GM19468 (cell line): ENCODE measurements at regions not wholly inside any gene's neighbourhood (a gene's known extent, or its start where the extent isn't known, plus 50 kb on each side); places are given as distances from the start of the nearest gene placed in this dataset.

Experiments
- ATAC-seq: cut with Tn5 transposase; IDR thresholded peaks from one replicate; pipeline ENCODE4 v1.9.1; 2021; ENCODE audit warnings: mild to moderate bottlenecking, moderate library complexity, moderate number of reproducible peaks; ENCODE audit not compliant: unreplicated experiment; ENCODE audit errors: extremely low read depth

DNA sequence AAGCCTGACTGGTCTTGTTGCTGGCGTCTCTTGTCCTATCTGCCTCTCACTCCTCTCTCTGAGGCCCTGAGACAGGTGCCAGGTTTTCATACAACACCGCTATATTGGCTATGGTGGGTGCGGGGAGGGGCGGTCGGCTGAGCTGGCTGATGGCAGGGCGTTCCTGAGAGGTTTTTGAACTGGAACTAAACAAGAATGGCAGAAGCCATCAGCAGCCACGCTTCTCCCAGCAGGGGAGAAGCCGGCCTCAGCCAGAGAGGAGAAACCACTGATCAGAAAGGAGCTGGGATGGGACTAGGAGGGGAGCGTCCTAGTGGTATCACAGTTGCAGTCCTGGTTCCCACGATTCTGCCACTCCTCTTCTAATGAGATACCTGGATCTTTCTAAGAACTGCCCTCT, 89.9 kb upstream of the PRR23E start:
- ATAC-seq, result no peak

DNA sequence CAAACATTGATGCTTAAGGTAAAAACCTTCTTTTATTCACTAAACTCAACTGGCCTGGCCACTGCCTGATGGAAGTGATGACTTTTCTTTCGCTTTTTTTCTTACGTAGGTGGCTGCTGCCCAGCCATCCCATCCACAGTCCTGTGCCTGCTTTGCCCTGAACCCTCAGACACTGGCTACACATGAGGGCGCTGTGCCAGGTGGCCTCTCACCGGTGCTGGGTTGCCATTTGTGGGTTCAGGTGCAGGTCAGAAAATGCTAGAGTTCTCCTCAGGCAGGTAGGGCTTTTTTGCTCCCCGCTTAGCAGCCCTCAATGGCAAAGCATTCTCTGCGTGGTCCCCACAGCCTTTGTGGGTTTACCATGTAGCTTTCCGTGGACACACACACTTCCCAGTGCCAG, 88.3 kb upstream of the PRR23E start:
- ATAC-seq, result no peak

DNA sequence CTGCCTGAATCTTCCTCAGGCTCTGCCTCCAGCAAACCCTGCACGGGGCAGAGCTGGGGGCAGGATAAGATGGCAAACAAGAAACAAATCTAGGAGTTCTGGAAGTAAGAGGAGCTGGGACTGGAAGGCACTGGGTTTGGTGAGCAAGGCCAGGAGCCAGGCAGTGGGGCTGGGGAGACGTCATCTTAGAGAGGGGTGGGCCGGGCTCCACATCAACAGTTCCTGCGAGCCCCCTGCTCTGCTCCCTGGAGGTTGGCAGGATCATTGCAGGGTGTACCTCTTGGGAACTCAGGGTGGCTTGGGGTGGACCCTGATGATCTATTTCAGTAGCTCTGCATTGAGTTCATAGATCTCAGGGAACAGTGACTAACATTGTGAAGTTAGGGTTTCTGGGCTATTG, 87.3 kb upstream of the PRR23E start:
- ATAC-seq, result no peak

DNA sequence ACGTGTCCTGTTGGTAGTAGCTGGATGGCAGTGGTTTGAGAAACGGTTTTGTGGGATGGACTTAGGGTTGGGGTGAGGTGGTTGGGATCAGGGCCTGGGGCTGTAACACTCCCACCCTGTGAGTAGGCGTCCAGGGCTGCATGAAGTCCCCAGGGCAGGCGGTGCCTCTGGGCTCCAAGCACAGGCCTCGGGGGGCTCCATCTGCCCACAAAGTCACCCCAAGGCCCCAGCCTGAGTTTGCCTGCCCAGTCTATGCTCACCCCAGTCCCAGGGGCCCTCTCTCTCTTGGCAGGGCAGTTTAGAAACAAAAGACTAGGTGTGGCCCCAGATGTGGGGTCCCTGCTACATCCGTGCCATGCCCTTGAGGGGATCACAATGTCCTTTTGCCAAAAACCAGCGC, 86.9 kb upstream of the PRR23E start:
- no peak for ATAC-seq

DNA sequence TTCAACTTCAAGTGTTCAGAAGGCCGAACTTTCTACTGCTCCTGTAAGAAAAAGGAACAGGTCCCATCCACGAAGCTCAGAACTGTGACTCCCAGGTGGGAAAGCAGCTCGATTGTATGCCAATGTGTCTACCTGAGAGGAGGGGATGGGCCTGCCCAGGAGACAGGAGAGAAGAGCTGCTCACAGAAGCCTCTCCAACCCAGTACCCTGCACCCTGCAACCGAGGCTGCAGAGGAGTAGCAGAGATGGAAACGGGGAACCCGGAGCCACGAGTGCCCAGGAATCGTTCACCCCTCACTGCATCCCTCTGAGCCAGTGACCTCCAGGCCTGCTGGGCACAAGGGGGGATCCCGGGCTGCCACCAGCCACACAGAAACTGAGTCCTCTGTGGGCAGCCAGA, 86.5 kb upstream of the PRR23E start:
- no peak for ATAC-seq

DNA sequence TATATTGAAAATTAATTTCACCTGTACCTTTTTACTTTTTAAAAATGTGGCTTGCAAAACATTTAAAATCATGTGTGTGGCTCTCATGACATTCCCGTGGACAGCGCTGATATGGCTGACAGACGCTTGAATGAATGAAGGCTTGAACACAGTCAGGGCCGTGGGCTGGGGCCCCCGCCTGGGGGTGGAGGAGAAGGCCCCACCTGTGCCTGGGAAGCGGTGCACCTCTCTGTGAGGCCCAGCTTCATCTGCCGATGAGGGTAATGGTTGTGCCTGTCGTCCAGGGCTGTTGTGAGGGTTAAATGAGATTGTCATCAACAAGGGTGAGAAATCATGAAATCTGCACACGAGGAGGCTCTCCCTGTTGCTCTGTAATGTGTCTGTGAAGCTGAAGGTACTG, 85.9 kb upstream of the PRR23E start:
- ATAC-seq, result no peak

DNA sequence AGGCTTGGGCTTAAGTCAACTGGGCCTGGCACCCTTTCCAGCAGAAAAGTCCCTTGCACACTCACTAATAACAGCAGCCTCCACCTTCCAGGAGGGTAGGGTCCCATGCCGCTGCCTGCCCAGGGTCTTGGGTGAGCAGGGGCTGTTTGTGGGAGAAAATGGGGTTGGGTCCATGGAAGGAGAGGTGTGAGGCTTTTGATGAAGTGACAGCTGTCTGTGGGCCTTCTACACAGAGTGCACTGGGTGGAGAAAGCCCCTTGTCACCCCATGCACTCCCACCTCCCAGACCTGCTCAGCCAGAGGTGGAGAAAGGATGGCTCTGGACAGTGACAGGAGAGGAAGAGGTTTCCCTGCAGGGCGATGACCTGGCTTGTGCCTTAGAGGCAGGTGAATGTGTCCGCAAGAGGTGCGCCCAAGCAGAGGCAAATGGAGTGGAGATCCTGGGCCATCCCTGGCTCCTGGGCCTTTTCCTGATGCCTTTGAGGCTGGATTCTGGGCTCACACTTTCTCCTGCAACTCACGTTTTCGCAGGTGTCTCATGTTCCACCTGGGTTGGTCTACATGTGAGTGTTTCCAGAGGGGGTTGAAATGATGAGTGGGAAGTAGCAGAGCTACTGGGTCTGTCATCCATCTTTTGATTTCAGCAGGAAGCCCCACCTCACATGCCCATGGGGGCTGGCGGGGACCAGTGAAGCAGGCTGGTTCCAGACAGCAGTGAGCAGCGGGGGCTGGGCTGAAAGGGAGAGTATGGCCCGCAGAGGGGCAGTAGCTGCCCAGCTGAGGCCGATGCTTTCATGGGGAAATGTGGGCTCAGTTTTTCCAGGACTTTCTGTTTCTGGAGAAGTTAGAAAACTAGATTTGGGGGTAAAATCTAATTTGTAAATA, 85.2 kb upstream of the PRR23E start:
- no peak for ATAC-seq

DNA sequence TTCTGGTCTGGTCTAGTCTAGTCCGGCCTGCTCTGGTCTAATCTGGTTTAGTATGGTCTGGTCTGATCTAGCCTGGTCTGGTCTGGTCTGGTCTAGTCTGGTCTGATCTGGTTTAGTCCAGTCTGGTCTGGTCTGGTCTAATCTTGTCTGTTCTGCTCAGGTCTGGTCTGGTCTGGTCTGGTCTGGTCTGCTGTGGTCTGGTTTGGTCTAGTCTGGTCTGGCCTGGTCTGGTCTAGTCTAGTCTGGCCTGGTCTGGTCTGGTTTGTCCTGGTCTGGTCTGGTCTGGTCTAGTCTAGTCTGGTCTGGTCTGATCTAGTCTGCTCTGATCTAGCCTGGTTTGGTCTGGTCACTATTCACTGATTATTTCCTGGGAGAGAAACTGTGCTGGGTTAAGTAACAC, 84.1 kb upstream of the PRR23E start:
- no peak for ATAC-seq

DNA sequence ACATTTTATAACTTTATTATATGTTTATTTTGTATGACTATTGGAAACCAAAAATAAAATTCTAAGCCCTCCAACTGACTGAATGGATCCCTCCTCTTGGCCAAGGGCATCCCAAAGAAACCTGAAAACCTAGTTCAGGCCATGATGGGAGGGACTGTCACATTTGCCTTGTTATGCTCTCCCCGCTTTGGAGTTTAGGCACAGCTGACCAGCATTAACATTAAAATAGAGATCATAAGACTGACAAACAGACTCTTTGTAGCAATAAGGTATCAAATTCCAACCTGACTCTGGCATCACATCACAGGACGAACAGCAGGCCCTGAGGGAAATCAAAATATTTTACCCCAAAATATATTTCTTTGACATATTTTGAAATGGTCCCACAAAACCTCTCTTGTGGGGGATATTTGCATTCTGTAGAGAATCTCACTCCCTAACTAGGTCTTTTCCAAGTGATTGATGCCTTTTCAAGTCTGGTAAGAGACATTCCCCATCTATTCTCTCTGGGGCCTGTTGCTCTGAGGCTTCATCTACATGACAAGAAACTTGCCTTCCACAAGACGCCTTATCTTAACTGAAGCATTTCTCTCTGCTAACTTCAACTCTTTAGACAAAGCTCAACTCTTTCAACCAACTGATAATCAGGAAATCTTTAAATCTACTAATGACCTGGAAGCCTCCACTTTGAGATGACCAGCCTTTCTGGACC, 81.8 kb upstream of the PRR23E start:
- ATAC-seq, result no peak

DNA sequence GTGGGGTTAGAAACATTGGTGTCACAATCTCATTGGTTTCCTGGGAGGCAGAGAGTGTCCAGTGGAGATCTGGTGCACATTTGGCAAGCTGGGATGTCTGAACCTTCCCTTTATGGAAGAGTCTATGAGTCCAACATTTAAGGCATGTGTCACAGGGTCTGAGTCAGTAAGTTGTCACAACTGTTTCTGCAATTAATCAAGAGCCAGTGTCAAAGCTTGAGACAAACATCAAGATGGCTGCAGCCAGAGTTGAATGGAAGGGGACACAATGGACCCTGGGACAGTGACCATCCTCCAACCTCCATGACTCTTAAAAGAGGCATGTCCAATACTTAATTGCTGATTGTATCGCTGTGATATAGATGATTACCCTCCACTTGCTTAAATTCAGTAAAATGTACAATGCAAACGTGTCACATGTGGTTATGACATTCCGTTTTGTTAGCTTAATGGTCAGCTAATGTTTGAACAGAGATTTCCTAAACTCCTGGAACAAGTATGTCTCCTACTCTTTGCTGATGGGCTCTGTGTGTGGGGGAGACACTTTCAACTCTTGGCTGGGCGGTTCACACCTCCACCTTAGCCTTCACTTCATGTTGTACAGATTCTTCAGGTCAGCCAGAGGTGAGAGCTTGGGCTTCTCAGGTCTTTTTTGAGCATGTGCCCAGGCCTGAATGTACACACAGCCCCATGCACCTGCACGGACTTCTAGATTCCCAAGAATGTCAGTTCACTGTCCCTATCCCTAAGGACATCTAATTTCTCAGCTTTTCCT, 79.9 kb upstream of the PRR23E start:
- ATAC-seq, result no peak

DNA sequence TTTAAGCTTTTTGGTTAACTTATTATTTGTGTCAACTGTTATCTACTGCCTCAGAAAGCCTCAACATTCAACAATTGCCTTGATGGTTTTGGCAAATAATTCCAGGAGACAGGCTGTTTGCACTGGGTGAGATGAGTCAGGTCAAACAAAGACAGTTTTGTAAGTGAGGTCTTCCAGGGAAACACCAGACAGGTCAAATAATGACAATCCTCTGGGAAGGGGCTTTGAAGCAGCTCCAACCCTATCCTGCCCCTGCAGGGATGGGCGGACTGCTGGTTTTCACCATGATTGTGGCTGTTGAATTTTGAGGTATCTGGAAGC, 79.4 kb upstream of the PRR23E start:
- no peak for ATAC-seq

DNA sequence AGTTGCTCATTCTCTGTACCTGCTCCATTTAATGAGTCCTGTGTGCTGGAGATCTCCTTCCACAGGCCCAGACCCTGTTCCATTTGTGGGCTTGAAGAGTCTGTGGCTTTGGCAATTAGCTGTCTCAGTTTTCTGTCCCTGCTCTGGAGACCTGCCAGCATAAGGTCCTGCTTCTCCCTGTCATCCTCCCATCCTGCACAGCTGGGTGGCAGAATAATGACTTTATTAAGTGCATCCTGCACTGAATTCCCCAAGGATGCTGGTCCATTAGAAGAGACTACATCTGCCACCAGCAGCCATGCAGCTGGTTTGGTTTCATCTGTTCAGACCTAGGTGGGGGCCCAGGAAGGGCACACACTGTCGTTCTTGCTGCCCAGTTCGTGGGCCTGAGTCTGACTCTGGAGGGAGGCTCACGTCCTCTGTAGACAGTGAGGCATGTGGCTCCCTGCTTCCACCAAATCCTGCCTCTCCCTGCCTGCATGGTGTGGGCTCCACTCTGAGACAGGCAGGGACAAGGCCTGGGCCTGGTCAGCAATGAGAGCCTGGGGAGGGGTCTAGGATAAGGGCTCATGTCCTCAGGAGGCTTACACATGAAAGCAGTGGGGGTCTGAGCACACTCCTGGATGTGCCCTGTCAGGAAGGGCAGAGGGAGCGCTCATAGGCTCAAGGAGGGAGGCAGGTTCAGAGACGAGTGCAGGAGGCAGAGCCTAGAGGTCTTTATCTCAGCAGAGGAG, 78.4 kb upstream of the PRR23E start:
- ATAC-seq, result no peak

DNA sequence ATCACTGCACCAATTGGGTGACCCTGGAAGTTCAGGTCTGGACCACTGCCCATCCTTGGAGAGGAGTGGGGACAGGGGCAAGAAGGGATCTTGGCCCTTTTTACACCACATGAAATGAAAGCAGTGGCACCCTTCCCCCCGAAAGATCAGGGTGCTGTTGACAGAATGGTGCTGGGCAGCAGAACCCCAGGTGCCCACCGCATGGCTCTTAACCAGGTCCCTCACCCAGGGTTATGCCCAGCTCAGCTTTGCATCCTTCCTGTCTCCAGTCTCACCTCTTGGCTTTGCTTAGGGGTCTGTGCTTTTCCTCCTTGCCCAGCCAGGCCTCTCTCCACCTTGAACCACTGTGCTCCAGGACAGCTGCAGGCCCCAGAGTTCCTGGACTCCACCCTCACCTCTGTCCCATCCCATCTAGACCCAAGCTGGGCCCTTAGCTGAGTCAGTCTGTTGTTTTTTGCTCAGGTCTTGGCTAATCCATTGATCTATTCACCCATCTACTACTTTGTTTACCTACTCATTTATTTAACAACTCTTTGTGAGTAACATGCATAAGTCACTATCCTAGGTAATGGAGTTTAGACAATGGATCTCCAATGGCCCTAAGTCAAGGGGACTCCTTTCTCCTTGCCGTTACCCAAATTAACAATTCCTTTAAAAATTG, 77.1 kb upstream of the PRR23E start:
- ATAC-seq, result no peak

DNA sequence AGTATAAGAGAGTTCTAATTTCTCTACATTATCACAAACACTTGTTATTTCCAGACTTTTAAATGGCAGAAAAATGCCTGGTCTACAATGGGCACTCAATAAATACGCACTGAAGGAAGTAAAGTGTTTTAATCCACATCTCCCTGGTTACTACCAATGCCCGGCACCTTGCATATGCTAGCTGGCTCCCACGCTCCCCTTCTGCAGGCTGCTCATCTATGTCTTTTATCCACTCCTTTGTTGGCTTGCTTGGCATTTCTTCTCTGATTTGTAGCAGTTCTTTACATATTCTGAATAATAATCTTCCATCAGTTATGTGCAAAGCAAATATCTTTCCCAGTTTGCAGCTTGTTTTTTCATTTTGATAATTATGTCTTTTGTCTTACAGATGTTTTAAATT, 74.6 kb upstream of the PRR23E start:
- ATAC-seq, result no peak

DNA sequence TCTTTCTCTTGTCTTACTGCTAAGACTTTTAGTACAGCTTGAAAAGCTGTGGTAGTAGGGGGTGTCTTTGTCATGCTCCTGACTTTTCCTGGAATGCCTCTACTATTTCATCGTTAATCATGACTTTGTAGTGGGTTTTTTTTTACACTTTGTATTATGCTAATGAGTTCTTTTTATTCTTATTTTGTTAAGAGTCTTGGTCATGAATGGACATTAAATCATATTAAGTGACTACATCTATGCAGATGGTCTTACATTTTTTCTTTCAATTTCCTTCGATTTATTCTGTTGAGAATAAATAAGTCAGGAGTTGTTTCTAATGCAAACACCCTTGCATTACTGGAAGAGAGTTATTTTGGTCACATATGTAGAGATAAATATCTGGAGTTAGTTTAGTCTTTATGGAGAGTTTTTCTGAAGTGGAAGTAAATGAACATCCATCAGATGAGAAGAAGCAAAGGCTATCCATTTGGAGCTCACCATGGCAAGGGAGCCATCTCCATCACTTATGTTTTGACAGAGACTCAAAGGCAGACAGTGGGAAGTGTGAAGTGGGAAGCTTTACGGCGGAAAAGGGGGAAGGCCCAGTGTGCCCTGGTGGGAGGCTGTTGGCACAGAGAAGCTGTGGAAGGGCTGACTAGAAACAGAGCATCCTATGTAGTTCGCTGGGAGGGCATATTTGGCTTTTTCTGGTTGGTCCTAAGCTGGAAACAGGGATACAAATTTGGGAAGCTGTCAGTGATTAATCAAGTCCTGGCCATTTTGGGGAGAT, 73.1 kb upstream of the PRR23E start:
- ATAC-seq, result no peak

DNA sequence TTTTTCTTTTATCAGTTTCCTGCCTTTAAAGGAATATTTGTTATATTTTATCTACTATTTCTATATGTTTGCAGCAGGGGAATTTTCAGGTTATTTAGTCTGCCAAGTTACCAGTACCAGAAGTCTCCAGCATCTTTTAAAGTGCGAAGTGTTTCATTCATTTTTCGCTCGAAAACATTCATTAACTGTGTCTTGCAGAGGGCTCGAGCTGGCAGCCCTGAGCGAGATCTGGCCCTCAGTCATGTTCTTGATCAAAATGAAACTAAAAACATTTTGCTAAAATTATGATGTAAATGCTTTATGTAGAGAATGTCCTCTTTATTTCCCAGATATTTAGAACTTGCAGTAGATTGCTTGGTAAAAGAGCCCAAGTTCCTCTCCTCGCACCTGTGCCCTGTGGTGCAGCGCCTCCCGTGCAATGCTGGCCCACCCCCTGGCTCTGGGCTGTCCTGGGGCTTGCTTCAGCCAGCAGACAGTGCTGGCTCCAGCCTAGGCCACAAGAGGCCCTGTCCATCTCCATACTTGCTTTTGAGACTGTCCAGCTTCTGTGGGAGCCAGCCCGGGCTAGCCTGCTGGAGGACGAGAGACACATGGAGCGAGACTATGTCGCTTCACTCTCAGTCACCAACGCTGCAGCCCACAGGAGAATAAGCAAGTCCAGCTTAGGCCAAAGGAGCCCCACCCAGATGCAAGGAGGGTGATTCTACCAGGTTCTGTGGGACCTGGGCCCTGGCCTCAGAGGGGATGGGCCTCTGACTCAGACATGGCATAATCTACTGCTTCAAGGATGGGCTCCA, 71.9 kb upstream of the PRR23E start:
- no peak for ATAC-seq

DNA sequence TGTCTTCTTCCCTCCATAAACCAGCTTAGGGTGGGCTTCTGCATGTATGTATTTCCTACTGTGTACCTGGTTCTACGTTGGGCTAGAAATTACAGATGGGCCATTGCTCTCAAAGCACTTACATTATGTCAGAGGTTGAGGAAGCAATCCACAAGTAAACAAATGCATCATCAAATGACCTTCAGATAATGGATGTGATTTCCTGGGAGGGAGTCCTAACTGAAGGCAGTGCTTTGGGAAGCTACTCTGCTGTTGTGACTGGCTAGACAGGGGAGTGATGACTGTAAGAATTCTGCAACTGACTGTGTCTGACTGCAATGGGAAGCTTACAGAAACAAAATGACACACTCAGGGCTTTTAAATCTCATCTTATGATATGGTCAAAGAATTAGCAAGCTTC, 71.0 kb upstream of the PRR23E start:
- no peak for ATAC-seq

DNA sequence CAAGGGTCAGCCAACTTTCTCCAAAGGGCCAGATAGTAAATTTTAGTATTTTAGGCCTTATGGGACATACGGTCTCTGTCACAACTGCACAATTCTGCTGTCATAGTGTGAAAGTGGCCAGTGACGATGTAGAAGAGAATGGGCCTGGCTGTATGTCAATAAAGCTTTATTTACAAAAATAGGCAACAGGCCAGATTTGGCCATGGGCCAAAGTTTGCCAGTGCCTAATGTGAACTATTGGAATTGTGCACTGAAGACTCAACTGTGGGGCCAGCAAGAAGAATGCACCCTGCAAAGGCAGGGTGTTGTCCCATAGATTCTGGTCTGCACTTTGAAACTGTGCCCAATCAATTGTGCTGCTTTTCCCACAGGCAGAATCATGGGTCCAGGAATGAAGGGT, 69.4 kb upstream of the PRR23E start:
- ATAC-seq, result no peak

DNA sequence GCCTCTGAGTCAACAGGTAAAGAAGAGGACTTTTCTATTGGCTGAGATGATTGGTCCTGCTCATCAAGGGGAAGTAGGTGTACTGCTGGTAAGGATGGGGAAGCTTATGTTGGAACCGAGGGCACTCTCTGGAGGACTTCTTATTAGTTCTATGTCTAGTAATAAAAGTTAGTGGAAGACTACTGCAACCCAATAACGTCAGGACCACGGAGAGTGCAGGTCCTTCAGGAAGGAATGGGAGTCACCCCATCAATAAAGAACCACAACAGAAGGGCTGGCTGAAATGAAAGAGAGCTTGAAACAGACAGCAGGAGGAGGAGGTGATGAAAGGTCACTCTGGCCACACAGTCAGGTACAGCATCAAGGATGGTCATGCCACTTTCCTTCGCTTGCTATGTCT, 68.8 kb upstream of the PRR23E start:
- ATAC-seq, result no peak
